HFFc6 (cell line): ENCODE measurements at regions not wholly inside any gene's neighbourhood (a gene's known extent, or its start where the extent isn't known, plus 50 kb on each side); places are given as distances from the start of the nearest gene placed in this dataset.

ENCODE experiments used
- DNase-seq: peaks from one replicate; pipeline ENCODE4 v3.0.0-alpha.2; 2018
- H3K27ac Mint-ChIP-seq: 2 replicates; pipeline ENCODE4 v1.8.0; 2020; ENCODE audit warnings: mild to moderate bottlenecking, mixed read lengths
- H3K27me3 Mint-ChIP-seq: 2 replicates; pipeline ENCODE4 v1.8.0; 2021; ENCODE audit warnings: mild to moderate bottlenecking, moderate library complexity, mixed read lengths; ENCODE audit not compliant: insufficient read depth
- H3K36me3 Mint-ChIP-seq: 2 replicates; pipeline ENCODE4 v1.8.0; 2021; ENCODE audit warnings: low read depth, mixed read lengths
- H3K4me1 Mint-ChIP-seq: 2 replicates; pipeline ENCODE4 v1.8.0; 2020; ENCODE audit warnings: low read depth, mixed read lengths
- H3K4me3 Mint-ChIP-seq: 2 replicates; pipeline ENCODE4 v1.8.0; 2020; ENCODE audit warnings: mild to moderate bottlenecking, moderate library complexity, mixed read lengths
- H3K9me3 Mint-ChIP-seq: 2 replicates; pipeline ENCODE4 v1.8.0; 2020; ENCODE audit warnings: mild to moderate bottlenecking, mixed read lengths
- TF ChIP-seq, protein P1 (sequence below): fragments of 200-600 bp; sonication (generic); IDR thresholded peaks from 2 replicates; pipeline ENCODE4 v1.5.0; 2021; ENCODE audit warnings: antibody characterized with exemption, mild to moderate bottlenecking

DNA sequence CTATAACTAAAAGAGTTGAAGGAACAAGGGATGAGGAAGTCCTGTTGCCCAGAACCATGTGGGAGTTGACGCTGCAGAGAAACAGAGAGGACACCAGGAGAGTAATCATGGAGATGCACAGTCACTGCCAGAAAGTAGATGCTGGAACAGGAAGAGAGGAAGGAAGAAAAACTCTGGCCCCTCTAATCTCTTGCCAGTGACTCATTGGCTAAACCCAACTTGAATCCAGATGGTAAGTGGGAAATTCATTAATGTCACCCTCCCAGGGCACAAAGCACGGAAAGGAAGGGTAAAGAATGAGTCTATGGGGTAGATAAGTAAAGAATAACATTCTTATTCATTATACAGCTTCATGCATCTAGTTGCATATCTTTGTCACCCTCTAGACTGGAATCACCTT is 631.9 kb downstream of the PRELID2 start:
- Mint-ChIP-seq H3K27me3 (no peaks in the 10 kb centered on the region), H3K9me3 (no peaks in the 10 kb centered on the region), H3K36me3 (no peaks in the 10 kb centered on the region), H3K4me3 (no peak overlapping the region), H3K27ac (no peak overlapping the region), H3K4me1 (peaks cover 36% of the 10 kb centered on the region)
- no peak for DNase-seq
- TF ChIP-seq, protein P1, sequence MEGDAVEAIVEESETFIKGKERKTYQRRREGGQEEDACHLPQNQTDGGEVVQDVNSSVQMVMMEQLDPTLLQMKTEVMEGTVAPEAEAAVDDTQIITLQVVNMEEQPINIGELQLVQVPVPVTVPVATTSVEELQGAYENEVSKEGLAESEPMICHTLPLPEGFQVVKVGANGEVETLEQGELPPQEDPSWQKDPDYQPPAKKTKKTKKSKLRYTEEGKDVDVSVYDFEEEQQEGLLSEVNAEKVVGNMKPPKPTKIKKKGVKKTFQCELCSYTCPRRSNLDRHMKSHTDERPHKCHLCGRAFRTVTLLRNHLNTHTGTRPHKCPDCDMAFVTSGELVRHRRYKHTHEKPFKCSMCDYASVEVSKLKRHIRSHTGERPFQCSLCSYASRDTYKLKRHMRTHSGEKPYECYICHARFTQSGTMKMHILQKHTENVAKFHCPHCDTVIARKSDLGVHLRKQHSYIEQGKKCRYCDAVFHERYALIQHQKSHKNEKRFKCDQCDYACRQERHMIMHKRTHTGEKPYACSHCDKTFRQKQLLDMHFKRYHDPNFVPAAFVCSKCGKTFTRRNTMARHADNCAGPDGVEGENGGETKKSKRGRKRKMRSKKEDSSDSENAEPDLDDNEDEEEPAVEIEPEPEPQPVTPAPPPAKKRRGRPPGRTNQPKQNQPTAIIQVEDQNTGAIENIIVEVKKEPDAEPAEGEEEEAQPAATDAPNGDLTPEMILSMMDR: no peak

DNA sequence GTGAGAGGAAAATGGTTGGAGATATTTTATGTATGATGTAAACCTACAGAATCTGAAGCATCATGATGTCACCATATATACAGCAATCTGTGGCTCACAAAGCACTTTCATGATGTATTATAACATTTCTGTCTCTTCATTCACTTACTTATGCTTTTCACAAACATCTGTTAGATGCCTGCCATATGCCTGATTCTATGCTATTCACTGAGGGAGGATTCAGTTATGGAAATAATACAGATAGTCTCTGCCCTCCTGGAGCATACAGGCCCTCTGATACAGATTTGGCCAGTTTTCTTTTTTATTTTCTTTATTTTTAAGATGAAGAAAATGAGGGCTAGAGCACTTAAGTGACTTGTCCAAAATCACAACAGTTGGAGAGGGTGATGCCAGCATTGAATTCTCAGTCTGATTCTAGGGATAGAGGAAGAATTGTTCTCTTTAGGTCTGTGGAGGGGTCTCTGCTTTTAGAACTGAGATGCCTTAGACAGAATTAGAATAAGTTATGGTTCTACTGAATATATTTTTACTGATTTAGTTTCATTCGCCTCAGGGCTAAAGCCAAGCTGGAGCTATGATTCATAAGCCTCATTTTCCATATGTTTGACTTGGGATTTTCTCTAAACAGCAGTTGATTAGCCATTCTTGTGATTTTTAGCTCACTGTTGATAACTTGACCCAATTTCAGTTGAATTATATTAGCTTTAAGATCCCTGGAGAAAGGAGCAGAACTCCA is 636.4 kb downstream of the PRELID2 start:
- no peaks in the 10 kb centered on the region for H3K9me3 Mint-ChIP-seq
- TF ChIP-seq, protein P1: no peak
- H3K27me3 Mint-ChIP-seq: no peaks in the 10 kb centered on the region
- peaks cover 21% of the 10 kb centered on the region for H3K4me1 Mint-ChIP-seq
- H3K36me3 Mint-ChIP-seq: no peaks in the 10 kb centered on the region
- no peak overlapping the region for H3K27ac Mint-ChIP-seq
- H3K4me3 Mint-ChIP-seq: no peak overlapping the region
- DNase-seq: peak; percentile 14

DNA sequence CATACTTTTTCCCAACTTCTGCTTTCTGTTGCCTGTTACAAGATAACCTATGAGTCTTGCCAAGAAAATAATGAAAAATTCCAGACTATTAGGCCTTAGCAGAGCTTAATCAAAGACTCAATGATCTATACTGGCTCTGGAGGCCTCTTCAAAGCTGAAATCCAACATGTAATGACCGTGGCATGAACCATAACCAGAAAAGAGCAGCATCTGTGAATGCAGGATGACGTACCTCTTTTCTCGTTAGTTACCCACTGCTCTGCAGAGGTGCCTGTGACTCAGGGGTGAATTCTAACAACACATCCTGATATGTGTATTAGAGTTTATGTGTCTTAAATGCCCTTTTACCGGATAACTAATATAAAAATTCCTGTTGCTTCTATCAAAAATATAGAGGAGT is 645.4 kb downstream of the PRELID2 start:
- peaks cover 14% of the 10 kb centered on the region for H3K4me1 Mint-ChIP-seq
- no peak overlapping the region for H3K4me3 Mint-ChIP-seq
- no peak overlapping the region for H3K27ac Mint-ChIP-seq
- peak; percentile 56 for DNase-seq
- TF ChIP-seq, protein P1: no peak
- H3K9me3 Mint-ChIP-seq: no peaks in the 10 kb centered on the region
- no peaks in the 10 kb centered on the region for H3K27me3 Mint-ChIP-seq
- no peaks in the 10 kb centered on the region for H3K36me3 Mint-ChIP-seq

DNA sequence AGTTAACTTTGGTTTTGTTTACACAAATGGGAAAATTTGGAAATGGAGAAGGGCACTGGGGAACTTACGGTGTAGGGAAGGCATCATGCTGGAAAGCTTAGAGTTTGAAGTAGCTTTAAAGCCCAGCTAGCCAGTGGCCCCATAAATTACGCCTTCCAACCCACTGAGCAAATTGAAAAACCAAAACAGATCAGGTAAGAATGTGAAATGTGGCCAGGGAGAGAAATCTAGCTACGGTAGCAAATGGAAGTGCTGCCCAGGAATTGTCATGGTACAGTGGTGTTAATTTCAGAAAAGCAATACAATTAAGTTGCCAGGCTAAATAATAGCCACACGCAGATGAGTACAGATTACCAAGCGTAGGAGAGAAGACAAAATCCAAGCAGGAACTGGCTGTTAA is 654.8 kb downstream of the PRELID2 start:
- Mint-ChIP-seq H3K27me3 (no peaks in the 10 kb centered on the region), H3K36me3 (no peaks in the 10 kb centered on the region), H3K9me3 (no peaks in the 10 kb centered on the region), H3K27ac (no peak overlapping the region), H3K4me1 (peaks cover 19% of the 10 kb centered on the region), H3K4me3 (no peak overlapping the region)
- TF ChIP-seq, protein P1: no peak
- DNase-seq: no peak

DNA sequence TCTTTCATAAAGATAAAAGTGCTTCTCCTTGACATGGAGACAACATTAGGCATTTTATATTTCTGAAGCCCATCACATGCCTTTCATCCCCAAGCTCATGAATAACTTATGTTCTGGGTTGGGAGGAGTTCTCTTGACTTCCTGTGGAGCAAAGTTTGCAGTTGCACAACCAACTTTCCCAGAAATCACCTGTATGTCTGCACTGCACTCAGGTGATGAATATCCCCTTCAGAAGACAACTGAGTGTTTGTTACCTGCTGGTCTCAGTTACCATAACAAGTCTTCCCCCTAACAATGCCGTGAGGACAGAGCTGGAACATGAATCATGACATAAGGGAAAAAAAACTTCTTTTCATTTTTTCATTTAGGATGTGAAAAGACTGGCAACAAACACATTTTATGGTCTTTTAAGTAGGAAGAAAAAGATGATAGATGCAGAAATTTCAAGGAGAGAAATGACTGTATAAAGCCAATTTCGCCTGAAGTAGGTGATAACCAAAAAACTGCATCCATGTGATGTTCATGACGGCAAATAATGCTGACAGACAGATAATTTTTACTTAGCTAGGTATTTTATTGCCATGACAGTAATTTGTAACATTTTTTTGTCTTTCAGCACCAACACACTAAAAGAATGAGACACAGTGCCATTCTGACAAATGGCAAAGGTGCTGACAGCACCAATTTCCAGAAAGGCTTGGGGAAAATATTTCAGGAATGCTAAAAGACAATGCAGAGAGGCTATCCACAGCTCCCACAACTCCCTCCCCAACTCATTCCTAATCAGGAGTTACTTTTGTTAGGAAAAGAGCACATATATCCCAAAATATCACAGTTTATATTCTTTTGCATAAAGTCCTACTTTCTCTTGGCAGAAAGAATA is 656.3 kb downstream of the PRELID2 start:
- no peak overlapping the region for H3K4me3 Mint-ChIP-seq
- no peak overlapping the region for H3K27ac Mint-ChIP-seq
- DNase-seq: no peak
- H3K27me3 Mint-ChIP-seq: no peaks in the 10 kb centered on the region
- H3K4me1 Mint-ChIP-seq: peaks cover 19% of the 10 kb centered on the region
- no peaks in the 10 kb centered on the region for H3K9me3 Mint-ChIP-seq
- H3K36me3 Mint-ChIP-seq: no peaks in the 10 kb centered on the region
- TF ChIP-seq, protein P1: no peak
